IMR-90 (cell line): ENCODE measurements at regions not wholly inside any gene's neighbourhood (a gene's known extent, or its start where the extent isn't known, plus 50 kb on each side); places are given as distances from the start of the nearest gene placed in this dataset.

Experiments
- ATAC-seq: fragments of 200-7000 bp; cut with Tn5 transposase; 2 replicates; pipeline ENCODE4 v1.9.1; 2020; ENCODE audit warnings: low read depth, mild to moderate bottlenecking, moderate library complexity
- BruUV-seq: library from RNA; stranded (reverse); fragments of 400-500 nt; replicated peaks from 2 replicates; lab custom pipeline; 2021; lab: Mats Ljungman, UMichigan
- CTCF ChIA-PET: fragments of 300-600 bp; formaldehyde crosslinking; extraction: SDS; loops from one replicate; lab custom pipeline; 2021; ENCODE audit warnings: antibody characterized with exemption; lab: Yijun Ruan, JAX
- POLR2A ChIA-PET: fragments of 300-600 bp; sonication (Branson Sonifier 250); formaldehyde crosslinking; loops from one replicate; lab custom pipeline; 2022; ENCODE audit warnings: antibody characterized with exemption; ENCODE audit not compliant: unreplicated experiment; lab: Charles Lee
- DNase-seq: peaks from one replicate; pipeline ENCODE4 v3.0.0; 2013
- H2AFZ ChIP-seq: replicated peaks from 2 replicates; pipeline ENCODE3; 2013; ENCODE audit warnings: low read length, mild to moderate bottlenecking; ENCODE audit not compliant: poor library complexity
- H2AK5ac ChIP-seq: 2 replicates; pipeline ENCODE4 v1.6.1; 2013; ENCODE audit warnings: low read depth, low read length, inconsistent platforms
- H2AK9ac ChIP-seq: replicated peaks from 2 replicates; pipeline ENCODE3; 2013; ENCODE audit warnings: mild to moderate bottlenecking, low read depth, low read length, moderate library complexity; ENCODE audit not compliant: poor library complexity
- H2BK120ac ChIP-seq: 2 replicates; pipeline ENCODE4 v1.6.1; 2013; ENCODE audit warnings: low read depth, low read length, inconsistent platforms
- H2BK15ac ChIP-seq: 3 replicates; pipeline ENCODE4 v1.6.1; 2013; ENCODE audit warnings: low read depth, low read length, inconsistent platforms
- H2BK20ac ChIP-seq: 2 replicates; pipeline ENCODE4 v1.6.1; 2013; ENCODE audit warnings: low read depth, mild to moderate bottlenecking, inconsistent platforms, low read length, moderate library complexity
- H2BK5ac ChIP-seq: 2 replicates; pipeline ENCODE4 v1.6.1; 2013; ENCODE audit warnings: mild to moderate bottlenecking, low read depth, low read length, inconsistent platforms; ENCODE audit not compliant: poor library complexity, severe bottlenecking
- H3K14ac ChIP-seq: replicated peaks from 2 replicates; pipeline ENCODE4 v1.6.1; 2013; ENCODE audit warnings: low read depth, low read length, inconsistent platforms
- H3K18ac ChIP-seq: 2 replicates; pipeline ENCODE4 v1.6.1; 2013; ENCODE audit warnings: low read depth, low read length, control low read depth
- H3K23ac ChIP-seq: 2 replicates; pipeline ENCODE4 v1.6.1; 2013; ENCODE audit warnings: low read depth, low read length, inconsistent platforms
- H3K27ac ChIP-seq: 2 replicates; pipeline ENCODE4 v1.5.1; 2013; ENCODE audit warnings: mild to moderate bottlenecking, control low read depth, low read length; ENCODE audit not compliant: insufficient read depth
- H3K27me3 ChIP-seq: 2 replicates; pipeline ENCODE4 v1.6.1; 2013; ENCODE audit warnings: low read length; ENCODE audit not compliant: control insufficient read depth, insufficient read depth
- H3K36me3 ChIP-seq: 2 replicates; pipeline ENCODE4 v1.6.1; 2013; ENCODE audit warnings: low read length, mixed read lengths; ENCODE audit not compliant: control insufficient read depth, insufficient read depth
- H3K4ac ChIP-seq: 2 replicates; pipeline ENCODE4 v1.6.1; 2013; ENCODE audit warnings: low read depth, low read length, inconsistent platforms
- H3K4me1 ChIP-seq: 2 replicates; pipeline ENCODE4 v1.6.1; 2013; ENCODE audit warnings: low read length, mixed read lengths; ENCODE audit not compliant: control insufficient read depth, insufficient read depth
- H3K4me2 ChIP-seq: 2 replicates; pipeline ENCODE4 v1.6.1; 2013; ENCODE audit warnings: low read depth, mild to moderate bottlenecking, control low read depth, low read length, moderate library complexity
- H3K4me3 ChIP-seq: 2 replicates; pipeline ENCODE4 v1.5.1; 2013; ENCODE audit warnings: low read depth, mild to moderate bottlenecking, control low read depth, low read length, moderate library complexity; ENCODE audit not compliant: insufficient read depth
- H3K56ac ChIP-seq: 2 replicates; pipeline ENCODE4 v1.6.1; 2013; ENCODE audit warnings: low read length, inconsistent platforms; ENCODE audit not compliant: insufficient read depth; ENCODE audit errors: extremely low read depth
- H3K79me1 ChIP-seq, 2 experiments: 2 replicates each; pipeline ENCODE4 v1.6.1; 2013; ENCODE audit warnings: low read length in 2 of 2, inconsistent platforms in 1 of 2, low read depth in 1 of 2
- H3K9ac ChIP-seq: 2 replicates; pipeline ENCODE4 v1.6.1; 2013; ENCODE audit warnings: low read depth, low read length, control low read depth
- H3K9me1 ChIP-seq: 2 replicates; pipeline ENCODE4 v1.6.1; 2013; ENCODE audit warnings: low read length, inconsistent platforms; ENCODE audit not compliant: insufficient read depth
- H3K9me3 ChIP-seq: 2 replicates; pipeline ENCODE4 v1.6.1; 2013; ENCODE audit warnings: low read length; ENCODE audit not compliant: control insufficient read depth, insufficient read depth
- H4K20me1 ChIP-seq: 2 replicates; pipeline ENCODE4 v1.6.1; 2013; ENCODE audit warnings: low read length, inconsistent platforms; ENCODE audit not compliant: insufficient read depth
- H4K5ac ChIP-seq: 2 replicates; pipeline ENCODE4 v1.6.1; 2013; ENCODE audit warnings: mild to moderate bottlenecking, low read depth, low read length, control low read depth
- H4K8ac ChIP-seq, 2 experiments: 2 replicates each; pipeline ENCODE4 v1.6.1; 2013; ENCODE audit warnings: low read depth in 2 of 2, low read length in 2 of 2, control low read depth in 1 of 2, inconsistent platforms in 1 of 2
- H4K91ac ChIP-seq: 2 replicates; pipeline ENCODE4 v1.6.1; 2013; ENCODE audit warnings: low read depth, low read length, inconsistent platforms; ENCODE audit not compliant: insufficient read depth
- BHLHE40 ChIP-seq: fragments of 150-350 bp; IDR thresholded peaks from 2 replicates; pipeline ENCODE4 v1.6.1; 2016; ENCODE audit warnings: mild to moderate bottlenecking, low read depth, low read length
- MAFK ChIP-seq: IDR thresholded peaks from 2 replicates; pipeline ENCODE4 v1.6.1; 2012; ENCODE audit warnings: low read depth, low read length, improper control_type of control experiment
- WGBS, 2 experiments: methylation state at CpG; one replicate each; pipeline versions ENCODE4 v1.1.5 to v1.1.7; 2013; ENCODE audit warnings: missing lambda C conversion rate in 2 of 2; ENCODE audit not compliant: insufficient read length in 1 of 2; ENCODE audit errors: extremely low coverage in 2 of 2; 5-methylcytosine and 5-hydroxymethylcytosine counted together
- dilution Hi-C: fragments of 300-500 bp; cut with HindIII; formaldehyde crosslinking; loops from one replicate; pipeline ENCODE4 v1.14.3; 2018; ENCODE audit warnings: low sequenced_read_pairs; ENCODE audit not compliant: unreplicated experiment
- in situ Hi-C: fragments of 300-500 bp; cut with MboI; formaldehyde crosslinking; loops from 3 replicates; pipeline ENCODE4 v1.14.3; 2019; ENCODE audit warnings: low sequenced_read_pairs, inconsistent platforms, mixed read lengths
- intact Hi-C: fragments of 100-400 bp; cut with micrococcal nuclease; formaldehyde crosslinking; loops from 2 replicates; pipeline ENCODE4 v1.10.0; 2022
- TF ChIP-seq, protein P1 (sequence below): conservative IDR thresholded peaks from 2 replicates; pipeline ENCODE4 v1.5.1; 2012; ENCODE audit warnings: mild to moderate bottlenecking, low read depth, low read length, improper control_type of control experiment

DNA sequence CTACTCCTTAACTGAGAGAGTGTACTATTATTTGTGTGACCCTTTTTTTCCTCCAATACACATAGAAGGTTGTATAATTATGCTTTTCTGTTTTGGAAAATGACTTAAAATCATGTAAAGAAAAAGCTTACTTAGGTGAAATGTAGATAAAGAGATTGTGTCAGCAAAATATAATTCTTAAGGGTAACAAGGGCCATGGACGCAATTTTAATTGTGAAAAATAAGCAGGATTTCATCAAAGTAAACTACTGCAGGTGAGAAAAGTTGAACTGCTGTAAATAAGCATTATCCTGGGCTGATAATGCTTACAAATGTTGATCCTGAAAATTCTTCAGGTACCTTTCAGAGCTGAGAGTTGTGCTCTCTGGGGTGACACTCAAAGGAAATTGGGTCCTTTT is 141.5 kb downstream of the RPIA start:
- CTCF ChIA-PET = interaction anchor here (1.2 kb wide), 1 partner anchor 14 kb away, joined by 3 read pairs; no protein-coding TSS in a partner anchor
- Histone ChIP-seq H3K79me1 (no peaks in the 10 kb centered on the region), H3K18ac (no peak overlapping the region), H3K56ac (no peak overlapping the region), H4K91ac (no peak overlapping the region), H4K8ac (no peak overlapping the region), H3K4ac (no peak overlapping the region), H3K9me3 (no peaks in the 10 kb centered on the region), H4K5ac (no peak overlapping the region), H2AK9ac (no peak overlapping the region), H3K9me1 (no peaks in the 10 kb centered on the region), H4K20me1 (no peaks in the 10 kb centered on the region), H3K23ac (no peak overlapping the region), H3K4me1 (no peaks in the 10 kb centered on the region), H2AFZ (no peak overlapping the region), H3K9ac (no peak overlapping the region), H2AK5ac (no peak overlapping the region), H3K36me3 (no peaks in the 10 kb centered on the region), H2BK120ac (no peak overlapping the region), H3K14ac (no peak overlapping the region), H3K27ac (no peak overlapping the region), H2BK5ac (no peak overlapping the region), H3K4me2 (no peak overlapping the region), H3K4me3 (no peak overlapping the region), H3K27me3 (peaks cover 1% of the 10 kb centered on the region; the same call in 1 of the 2 replicates), H2BK20ac (no peak overlapping the region), H2BK15ac (no peak overlapping the region)
- ATAC-seq (no peak), DNase-seq (no peak)
- POLR2A ChIA-PET = no interaction called here
- BruUV-seq = no TSS peak
- TF ChIP-seq, protein P1, sequence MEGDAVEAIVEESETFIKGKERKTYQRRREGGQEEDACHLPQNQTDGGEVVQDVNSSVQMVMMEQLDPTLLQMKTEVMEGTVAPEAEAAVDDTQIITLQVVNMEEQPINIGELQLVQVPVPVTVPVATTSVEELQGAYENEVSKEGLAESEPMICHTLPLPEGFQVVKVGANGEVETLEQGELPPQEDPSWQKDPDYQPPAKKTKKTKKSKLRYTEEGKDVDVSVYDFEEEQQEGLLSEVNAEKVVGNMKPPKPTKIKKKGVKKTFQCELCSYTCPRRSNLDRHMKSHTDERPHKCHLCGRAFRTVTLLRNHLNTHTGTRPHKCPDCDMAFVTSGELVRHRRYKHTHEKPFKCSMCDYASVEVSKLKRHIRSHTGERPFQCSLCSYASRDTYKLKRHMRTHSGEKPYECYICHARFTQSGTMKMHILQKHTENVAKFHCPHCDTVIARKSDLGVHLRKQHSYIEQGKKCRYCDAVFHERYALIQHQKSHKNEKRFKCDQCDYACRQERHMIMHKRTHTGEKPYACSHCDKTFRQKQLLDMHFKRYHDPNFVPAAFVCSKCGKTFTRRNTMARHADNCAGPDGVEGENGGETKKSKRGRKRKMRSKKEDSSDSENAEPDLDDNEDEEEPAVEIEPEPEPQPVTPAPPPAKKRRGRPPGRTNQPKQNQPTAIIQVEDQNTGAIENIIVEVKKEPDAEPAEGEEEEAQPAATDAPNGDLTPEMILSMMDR = no peak
- TF ChIP-seq BHLHE40 = no peak
- peak; percentile 49 for TF ChIP-seq MAFK
- 20% methylated on average over 1 of the region's 1 CpG; no CpG with 5 or more reads in 1 of the 2 experiments for WGBS, 2 experiments
- dilution Hi-C loops (no loop called here), in situ Hi-C loops (no loop called here), intact Hi-C loops (no loop called here)
